HG02588 (cell line): ENCODE measurements at regions not wholly inside any gene's neighbourhood (a gene's known extent, or its start where the extent isn't known, plus 50 kb on each side); places are given as distances from the start of the nearest gene placed in this dataset.

Source experiments
- ATAC-seq: cut with Tn5 transposase; IDR thresholded peaks from one replicate; pipeline ENCODE4 v1.9.1; 2021; ENCODE audit warnings: mild to moderate bottlenecking, moderate library complexity; ENCODE audit not compliant: unreplicated experiment

GRCh38 chr1:87194271-87194774 is 134.4 kb upstream of the LMO4 start:
- ATAC-seq = no peak

- no peak for ATAC-seq
These were observed 133.8 kb upstream of the LMO4 start for GRCh38 chr1:87194856-87195255.

DNA sequence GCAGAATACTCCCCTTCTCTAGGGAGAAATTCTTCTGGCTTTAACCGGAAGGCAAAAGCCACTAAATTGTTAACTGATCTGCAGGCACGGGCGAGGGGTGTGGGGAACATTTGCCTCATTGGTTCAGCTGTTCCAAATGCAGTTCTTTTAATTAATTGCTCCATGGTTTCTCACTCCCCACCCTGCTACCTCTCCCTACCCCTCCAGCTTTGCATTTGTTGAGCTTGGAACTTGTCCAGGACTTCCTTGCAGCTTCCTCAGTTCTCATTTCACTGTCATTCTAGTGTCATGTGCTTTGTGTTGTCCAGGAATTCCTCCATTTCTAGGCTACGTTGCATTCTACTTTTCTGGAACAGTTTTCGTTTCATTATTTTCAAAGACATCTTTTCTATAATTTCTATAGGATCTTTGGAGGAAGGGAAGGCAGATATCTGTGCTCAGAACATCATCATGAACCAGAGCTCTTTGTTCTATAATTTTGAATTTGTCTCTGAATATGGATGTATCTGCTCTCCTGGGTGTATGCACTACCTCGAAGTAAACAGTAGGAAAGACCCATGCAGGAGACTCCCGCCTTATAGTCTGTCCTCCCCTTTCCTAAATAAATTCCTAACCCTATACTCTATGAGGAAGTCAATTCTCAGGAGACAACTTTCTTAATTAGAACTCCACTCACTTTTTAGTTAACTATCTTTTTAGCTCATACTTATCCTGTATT is 132.4 kb upstream of the LMO4 start:
- no peak for ATAC-seq

DNA sequence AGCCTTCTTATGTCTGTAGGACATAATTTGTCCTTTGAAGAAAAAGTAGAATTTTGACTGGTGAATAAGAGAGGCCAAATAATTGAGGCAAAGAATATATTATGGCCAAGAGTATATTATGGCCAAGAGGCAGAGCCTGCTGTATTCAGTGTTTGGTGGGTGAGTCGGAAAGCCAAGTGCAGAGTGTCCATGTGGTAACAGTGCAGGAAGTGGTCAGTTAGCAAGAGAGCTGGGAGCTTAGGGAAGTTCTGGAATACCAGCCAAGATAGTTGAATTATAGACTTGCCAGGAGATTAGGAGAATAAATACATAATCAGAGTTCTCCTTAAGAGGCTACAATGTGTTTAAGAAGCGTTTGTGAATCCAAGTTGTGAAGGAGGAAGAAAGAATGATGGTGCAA is 131.5 kb upstream of the LMO4 start:
- ATAC-seq = no peak

DNA sequence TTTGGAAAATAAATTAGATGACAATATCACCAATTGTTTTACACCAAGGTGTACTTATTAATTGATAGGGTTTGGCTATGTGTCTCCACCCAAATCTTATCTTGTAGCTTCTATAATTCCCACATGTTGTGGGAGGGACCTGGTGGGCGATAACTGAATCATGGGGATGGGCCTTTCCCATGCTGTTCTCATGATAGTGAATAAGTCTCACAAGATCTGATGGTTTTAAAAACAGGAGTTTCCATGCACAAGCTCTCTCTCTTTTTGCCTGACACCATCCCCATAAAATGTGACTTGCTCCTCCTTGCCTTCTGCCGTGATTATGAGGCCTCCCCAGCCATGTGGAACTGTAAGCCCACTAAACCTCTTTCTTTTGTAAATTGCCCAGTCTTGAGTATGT is 131.0 kb upstream of the LMO4 start:
- no peak for ATAC-seq

DNA sequence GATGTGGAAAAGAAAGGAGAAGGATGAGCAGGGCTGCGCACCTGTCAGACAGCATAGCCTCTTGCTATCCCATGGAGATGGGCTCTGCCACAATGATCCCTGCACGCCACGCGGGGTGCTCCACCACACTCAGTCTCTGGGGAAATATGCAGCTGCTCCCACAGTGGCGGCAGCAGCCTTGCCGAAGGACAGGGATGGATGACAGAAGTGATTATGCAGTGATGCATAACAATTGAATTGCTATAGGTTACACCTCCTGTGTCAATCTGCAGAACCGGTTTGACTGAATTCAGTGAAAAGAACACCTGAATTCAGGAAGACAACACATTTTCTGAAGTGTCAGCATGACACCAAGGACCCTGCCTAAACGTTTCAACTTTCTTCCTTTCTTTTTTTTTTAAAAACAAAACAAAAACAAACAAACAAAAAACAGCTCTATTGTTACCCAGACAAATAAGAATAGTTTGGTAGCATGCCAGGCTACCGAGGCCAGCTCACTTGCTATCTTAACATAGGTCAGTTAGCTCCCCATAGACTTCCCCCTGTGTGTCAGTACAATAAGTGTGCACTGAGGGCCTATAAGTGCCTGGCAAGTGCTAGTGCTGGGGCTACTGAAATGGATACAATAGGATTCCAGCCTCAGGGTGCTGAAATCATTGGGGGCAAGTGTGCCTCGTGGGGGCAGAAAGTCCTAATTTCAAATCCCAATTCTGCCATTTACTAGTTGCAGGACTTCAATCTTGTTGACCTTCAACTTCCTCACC is 127.6 kb upstream of the LMO4 start:
- ATAC-seq = no peak

GRCh38 chr1:87201768-87202167 is 126.9 kb upstream of the LMO4 start:
- no peak for ATAC-seq

- no peak for ATAC-seq
These were observed 126.2 kb upstream of the LMO4 start for GRCh38 chr1:87202451-87202850.

DNA sequence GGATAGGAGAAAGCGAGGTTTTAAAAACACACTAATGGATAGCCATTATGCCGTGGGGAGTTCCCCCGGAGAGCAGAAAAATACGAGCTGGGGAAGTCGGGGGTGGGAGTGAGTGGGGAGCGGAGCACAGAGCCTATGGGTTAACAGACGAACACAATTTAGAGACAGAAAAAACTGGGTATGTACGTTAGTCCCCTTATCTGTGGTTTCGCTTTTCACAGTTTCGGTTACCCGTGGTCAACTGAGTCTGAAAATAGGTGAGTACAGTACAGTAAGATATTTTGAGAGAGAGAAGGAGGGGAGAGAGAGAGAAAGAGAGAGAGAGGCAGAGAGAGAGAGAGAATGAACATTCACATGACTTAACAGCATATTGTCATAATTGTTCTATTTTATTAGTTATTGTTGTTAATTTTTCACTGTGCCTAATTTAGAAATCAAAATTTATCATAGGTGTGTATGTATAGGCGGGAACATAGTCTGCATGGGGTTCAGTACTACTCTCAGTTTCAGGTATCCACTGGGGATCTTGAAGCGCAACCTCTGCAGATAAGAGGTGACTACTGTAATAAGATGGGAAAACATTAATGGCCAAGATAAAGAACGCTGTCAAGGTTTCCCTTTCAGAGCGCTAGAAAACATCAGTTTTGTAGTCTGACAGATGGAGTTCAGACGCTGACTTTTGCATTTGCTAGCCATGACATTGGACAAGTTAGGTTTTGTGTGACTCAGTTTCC is 125.6 kb upstream of the LMO4 start:
- ATAC-seq = peak; percentile 92

DNA sequence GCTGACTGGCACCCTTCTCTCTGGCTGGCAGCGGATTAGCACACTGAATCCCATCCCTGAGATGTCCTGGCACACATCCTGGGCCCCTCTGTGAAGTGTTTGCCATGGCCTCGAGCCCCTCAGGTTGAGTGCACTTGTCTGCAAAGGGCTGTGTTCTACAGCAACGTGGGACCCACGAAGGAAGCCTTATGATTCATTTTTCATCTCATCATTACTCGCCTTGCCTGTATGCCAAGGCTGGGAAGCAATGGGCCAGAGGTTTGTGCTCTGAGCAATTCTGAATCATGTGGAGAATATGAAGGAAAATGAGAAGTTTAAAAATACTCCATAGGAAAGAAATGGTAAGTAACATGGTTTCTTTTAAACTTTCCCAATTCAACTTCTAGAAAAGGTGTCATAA is 124.8 kb upstream of the LMO4 start:
- ATAC-seq = no peak

DNA sequence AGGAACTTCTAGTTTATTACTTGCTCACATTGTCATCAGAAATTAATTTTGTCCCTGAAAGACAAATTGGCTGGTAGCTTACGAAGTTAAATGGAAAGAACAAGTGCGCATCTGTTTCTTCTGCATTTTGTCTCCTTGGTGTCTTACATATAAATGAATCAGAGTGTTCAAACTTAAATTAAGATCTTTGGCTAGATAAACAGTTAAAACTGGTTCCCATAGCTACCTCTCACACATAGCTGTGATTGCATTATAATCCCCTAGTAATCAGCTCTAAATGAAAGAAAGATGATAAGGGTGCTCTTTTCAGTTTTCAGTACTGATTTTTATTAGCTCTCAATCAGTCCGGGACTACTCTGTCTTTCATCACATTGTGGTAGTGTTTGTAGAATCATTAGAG is 124.2 kb upstream of the LMO4 start:
- ATAC-seq = no peak

GRCh38 chr1:87204921-87205320 is 123.8 kb upstream of the LMO4 start:
- ATAC-seq = no peak

GRCh38 chr1:87206044-87206831 is 122.4 kb upstream of the LMO4 start:
- ATAC-seq = no peak

- no peak for ATAC-seq
These were observed 120.6 kb upstream of the LMO4 start for GRCh38 chr1:87208080-87208479.

GRCh38 chr1:87208931-87209330 is 119.7 kb upstream of the LMO4 start:
- ATAC-seq = no peak

- ATAC-seq = no peak
These were observed 118.5 kb upstream of the LMO4 start for GRCh38 chr1:87210151-87210550.

- ATAC-seq = no peak
These were observed 116.1 kb upstream of the LMO4 start for GRCh38 chr1:87212431-87213134.

DNA sequence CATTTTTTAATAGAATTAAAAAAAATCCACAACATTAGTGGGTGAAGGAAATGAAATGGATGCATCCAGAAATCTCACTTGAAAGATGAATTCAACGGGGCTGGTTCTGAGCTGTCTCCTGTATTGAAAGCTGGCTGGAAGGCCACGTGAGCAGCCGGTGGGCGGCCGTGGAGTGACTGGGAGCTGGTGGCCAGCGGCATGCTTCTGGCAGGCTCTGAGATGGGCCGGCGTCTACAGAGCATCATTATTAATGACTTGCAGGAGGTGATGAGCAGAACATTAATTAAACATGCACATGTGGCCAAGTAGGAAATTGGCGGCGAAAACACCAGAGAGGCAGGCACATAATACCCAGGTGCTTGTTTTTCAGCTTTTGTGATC is 115.6 kb upstream of the LMO4 start:
- no peak for ATAC-seq

DNA sequence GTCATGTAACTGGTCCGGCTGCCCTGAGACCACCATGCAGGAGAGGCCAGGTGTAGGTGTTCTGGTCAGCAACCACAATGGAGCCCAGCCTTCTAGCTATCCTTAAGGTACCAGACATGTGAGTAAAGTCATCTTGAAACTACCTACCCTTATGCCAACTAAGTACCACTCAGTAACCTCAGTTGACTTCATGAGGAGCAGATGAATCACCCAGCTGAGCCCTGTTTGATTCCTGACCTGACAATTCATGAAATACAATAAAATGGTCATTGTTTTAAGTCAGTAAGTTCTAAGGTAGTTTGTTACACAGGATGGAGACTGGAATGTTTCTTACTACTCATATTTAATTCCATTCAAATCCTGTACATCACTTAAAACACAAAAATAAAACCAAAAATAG is 113.1 kb upstream of the LMO4 start:
- ATAC-seq = no peak

- no peak for ATAC-seq
These were observed 110.1 kb upstream of the LMO4 start for GRCh38 chr1:87218618-87219017.
